ENCODE measurements at regions not wholly inside any gene's neighbourhood (a gene's known extent, or its start where the extent isn't known, plus 50 kb on each side); places are given as distances from the start of the nearest gene placed in this dataset.

DNA sequence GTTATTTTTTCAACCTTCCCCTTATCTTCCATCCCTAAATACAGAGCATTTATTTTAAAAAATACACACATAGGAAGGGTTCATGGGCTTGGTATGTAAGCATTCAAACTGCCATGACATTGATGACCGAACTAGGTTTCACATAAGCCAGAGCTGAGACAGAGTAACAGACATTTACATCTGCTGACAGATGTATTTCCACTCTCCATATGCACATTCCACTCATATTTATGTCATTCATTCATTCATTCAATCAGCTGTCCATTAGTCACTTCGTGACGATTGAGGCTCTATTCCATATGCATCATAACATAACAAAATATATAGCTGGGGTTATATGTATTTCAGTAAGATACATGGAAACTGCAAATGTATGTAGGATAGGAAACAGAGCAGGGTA, 145.5 kb upstream of the OTX2 start:
- Mint-ChIP-seq H3K36me3 (ENCODE audit: unreplicated experiment) (no peaks in the 10 kb centered on the region), H3K4me1 (ENCODE audit: unreplicated experiment) (no peaks in the 10 kb centered on the region), H3K4me3 (ENCODE audit: unreplicated experiment) (no peak overlapping the region), H3K9me3 (ENCODE audit: unreplicated experiment) (no peaks in the 10 kb centered on the region), H3K27ac (ENCODE audit: unreplicated experiment) (no peak overlapping the region), H3K27me3 (ENCODE audit: unreplicated experiment) (peaks cover 4% of the 10 kb centered on the region)
- TF ChIP-seq, protein P1, sequence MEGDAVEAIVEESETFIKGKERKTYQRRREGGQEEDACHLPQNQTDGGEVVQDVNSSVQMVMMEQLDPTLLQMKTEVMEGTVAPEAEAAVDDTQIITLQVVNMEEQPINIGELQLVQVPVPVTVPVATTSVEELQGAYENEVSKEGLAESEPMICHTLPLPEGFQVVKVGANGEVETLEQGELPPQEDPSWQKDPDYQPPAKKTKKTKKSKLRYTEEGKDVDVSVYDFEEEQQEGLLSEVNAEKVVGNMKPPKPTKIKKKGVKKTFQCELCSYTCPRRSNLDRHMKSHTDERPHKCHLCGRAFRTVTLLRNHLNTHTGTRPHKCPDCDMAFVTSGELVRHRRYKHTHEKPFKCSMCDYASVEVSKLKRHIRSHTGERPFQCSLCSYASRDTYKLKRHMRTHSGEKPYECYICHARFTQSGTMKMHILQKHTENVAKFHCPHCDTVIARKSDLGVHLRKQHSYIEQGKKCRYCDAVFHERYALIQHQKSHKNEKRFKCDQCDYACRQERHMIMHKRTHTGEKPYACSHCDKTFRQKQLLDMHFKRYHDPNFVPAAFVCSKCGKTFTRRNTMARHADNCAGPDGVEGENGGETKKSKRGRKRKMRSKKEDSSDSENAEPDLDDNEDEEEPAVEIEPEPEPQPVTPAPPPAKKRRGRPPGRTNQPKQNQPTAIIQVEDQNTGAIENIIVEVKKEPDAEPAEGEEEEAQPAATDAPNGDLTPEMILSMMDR (IDR thresholded peaks at IDR 0.05), result no peak
- no peak for DNase-seq (ENCODE audit: extremely low spot score, unreplicated experiment)

DNA sequence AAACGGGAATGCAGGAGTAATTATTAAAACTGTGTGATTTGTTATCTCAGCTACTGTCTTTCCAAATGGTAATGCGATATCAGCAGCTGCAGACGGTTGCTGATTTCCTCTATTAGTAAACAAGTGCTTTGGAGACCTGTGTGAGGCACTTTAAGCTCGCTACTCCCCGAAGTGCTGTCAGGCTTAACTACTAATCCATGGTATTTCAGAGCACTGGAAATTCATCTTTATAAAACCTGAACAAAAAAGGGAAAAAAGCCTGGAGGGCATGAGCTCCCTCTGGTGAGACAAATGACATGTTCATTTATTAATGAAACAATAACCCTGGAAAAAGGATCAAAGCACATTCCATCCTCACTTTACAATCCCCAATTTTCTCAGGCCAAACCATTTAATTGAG, 143.6 kb upstream of the OTX2 start:
- Mint-ChIP-seq H3K4me3 (ENCODE audit: unreplicated experiment) (no peak overlapping the region), H3K4me1 (ENCODE audit: unreplicated experiment) (no peaks in the 10 kb centered on the region), H3K27ac (ENCODE audit: unreplicated experiment) (no peak overlapping the region), H3K9me3 (ENCODE audit: unreplicated experiment) (no peaks in the 10 kb centered on the region), H3K27me3 (ENCODE audit: unreplicated experiment) (no peaks in the 10 kb centered on the region), H3K36me3 (ENCODE audit: unreplicated experiment) (no peaks in the 10 kb centered on the region)
- TF ChIP-seq, protein P1 (IDR thresholded peaks at IDR 0.05), result no peak
- DNase-seq (ENCODE audit: extremely low spot score, unreplicated experiment), result no peak

DNA sequence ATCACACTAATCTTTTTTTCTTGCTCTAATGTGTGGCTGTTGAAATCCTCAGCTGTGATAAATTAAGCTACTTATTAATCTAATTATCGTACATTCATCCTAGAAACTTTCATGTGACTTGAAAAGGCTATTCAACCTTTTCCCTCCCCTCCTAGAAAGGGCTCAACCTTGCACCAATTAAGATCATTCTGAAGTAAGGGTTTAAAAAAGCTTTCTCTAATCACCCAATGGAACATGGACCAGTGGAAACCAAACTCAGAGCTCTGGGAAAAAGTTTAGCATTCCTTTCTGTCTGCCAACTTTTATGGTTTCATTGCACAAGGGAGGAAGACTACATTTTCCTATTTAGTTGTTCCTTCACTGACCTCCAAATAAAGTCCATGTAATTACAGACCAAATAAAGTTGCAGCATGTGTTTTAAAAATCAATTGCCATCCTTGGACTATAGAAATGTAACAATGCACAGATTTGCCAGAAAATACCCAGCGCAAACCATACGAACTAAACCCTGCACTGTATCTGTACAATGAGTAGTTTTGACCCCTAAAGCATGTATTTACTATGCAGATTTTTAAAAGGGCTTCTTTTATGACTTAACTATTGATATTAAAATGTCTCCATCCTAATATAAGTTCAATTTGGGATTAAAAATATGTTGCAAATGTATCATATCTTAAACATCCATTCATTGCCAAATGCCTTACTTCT, 142.6 kb upstream of the OTX2 start:
- DNase-seq (ENCODE audit: extremely low spot score, unreplicated experiment), result no peak
- Mint-ChIP-seq H3K27me3 (ENCODE audit: unreplicated experiment) (no peaks in the 10 kb centered on the region), H3K36me3 (ENCODE audit: unreplicated experiment) (no peaks in the 10 kb centered on the region), H3K9me3 (ENCODE audit: unreplicated experiment) (no peaks in the 10 kb centered on the region), H3K27ac (ENCODE audit: unreplicated experiment) (no peak overlapping the region), H3K4me3 (ENCODE audit: unreplicated experiment) (no peak overlapping the region), H3K4me1 (ENCODE audit: unreplicated experiment) (no peaks in the 10 kb centered on the region)
- TF ChIP-seq, protein P1 (IDR thresholded peaks at IDR 0.05), result no peak

DNA sequence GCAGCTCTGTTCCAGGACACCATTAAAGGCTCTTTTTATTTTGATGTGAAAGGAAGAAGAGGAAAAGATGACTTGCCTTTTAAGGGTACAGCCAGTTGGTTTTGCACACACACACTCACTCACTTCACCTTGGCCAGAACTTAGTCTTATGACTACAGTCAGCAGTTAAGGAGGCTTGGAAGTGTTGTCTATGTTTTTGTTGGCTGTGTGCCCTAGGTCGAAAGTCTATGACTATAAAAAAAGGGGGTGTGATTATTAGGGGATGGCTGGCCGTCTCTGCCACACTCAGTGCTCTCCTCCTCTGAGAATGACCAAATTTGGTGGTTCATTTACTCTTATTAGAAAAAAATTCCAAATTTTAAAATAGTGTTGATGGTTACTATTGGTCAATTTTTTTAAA, 139.5 kb upstream of the OTX2 start:
- H3K4me3 Mint-ChIP-seq (ENCODE audit: unreplicated experiment), result no peak overlapping the region
- H3K4me1 Mint-ChIP-seq (ENCODE audit: unreplicated experiment), result no peaks in the 10 kb centered on the region
- no peaks in the 10 kb centered on the region for H3K27me3 Mint-ChIP-seq (ENCODE audit: unreplicated experiment)
- no peaks in the 10 kb centered on the region for H3K36me3 Mint-ChIP-seq (ENCODE audit: unreplicated experiment)
- no peak for DNase-seq (ENCODE audit: extremely low spot score, unreplicated experiment)
- no peak overlapping the region for H3K27ac Mint-ChIP-seq (ENCODE audit: unreplicated experiment)
- H3K9me3 Mint-ChIP-seq (ENCODE audit: unreplicated experiment), result no peaks in the 10 kb centered on the region
- TF ChIP-seq, protein P1 (IDR thresholded peaks at IDR 0.05), result no peak

DNA sequence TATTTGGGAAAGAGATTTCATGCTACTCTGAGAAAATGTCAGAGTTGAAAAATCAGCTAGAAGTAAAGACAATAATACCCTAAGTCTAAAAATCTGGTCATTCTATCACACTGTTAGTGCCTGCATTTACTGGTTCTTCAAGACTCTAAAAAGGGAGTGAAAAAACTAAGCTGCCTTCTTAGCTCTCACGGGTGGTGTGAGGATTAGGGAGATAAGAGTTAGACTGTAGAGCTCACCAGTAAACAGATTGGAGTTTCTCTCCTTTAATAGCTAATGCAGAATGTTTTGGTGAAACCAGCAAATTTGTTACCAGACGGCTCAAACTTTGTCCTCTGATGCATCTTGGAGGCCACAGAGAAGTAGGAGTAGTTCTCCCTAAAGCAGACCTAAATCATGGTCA, 135.0 kb upstream of the OTX2 start:
- no peak for DNase-seq (ENCODE audit: extremely low spot score, unreplicated experiment)
- TF ChIP-seq, protein P1 (IDR thresholded peaks at IDR 0.05), result no peak
- no peaks in the 10 kb centered on the region for H3K27me3 Mint-ChIP-seq (ENCODE audit: unreplicated experiment)
- H3K9me3 Mint-ChIP-seq (ENCODE audit: unreplicated experiment), result peaks cover 21% of the 10 kb centered on the region
- H3K27ac Mint-ChIP-seq (ENCODE audit: unreplicated experiment), result no peak overlapping the region
- no peaks in the 10 kb centered on the region for H3K4me1 Mint-ChIP-seq (ENCODE audit: unreplicated experiment)
- no peak overlapping the region for H3K4me3 Mint-ChIP-seq (ENCODE audit: unreplicated experiment)
- H3K36me3 Mint-ChIP-seq (ENCODE audit: unreplicated experiment), result no peaks in the 10 kb centered on the region

Measured in osteocyte (in vitro differentiated cells).